ENCODE measurements at regions not wholly inside any gene's neighbourhood (a gene's known extent, or its start where the extent isn't known, plus 50 kb on each side); places are given as distances from the start of the nearest gene placed in this dataset.

GRCh38 chr9:20253635-20254034 lies 368.7 kb downstream of the MLLT3 start:
- H3K27me3 ChIP-seq (replicated peaks in 1 of 4; ENCODE audit: control insufficient read depth in 3 of 4, extremely low read depth in 1 of 4, insufficient read depth in 3 of 4, low read length in 3 of 4): no peaks in the 10 kb centered on the region
- H2BK20ac ChIP-seq (ENCODE audit: low read length): no peak overlapping the region
- H3K79me2 ChIP-seq (ENCODE audit: control insufficient read depth in 1 of 2, insufficient read depth in 2 of 2, low read length in 2 of 2): no peaks in the 10 kb centered on the region
- POLR2A ChIA-PET (ENCODE audit: partially characterized antibody): no interaction called here
- H3K56ac ChIP-seq (replicated peaks; ENCODE audit: insufficient read length, low read depth, low read length): no peak overlapping the region
- no peak overlapping the region for H3K4me2 ChIP-seq (ENCODE audit: insufficient read depth in 1 of 2, low read depth in 2 of 2, low read length in 2 of 2)
- H2BK5ac ChIP-seq (ENCODE audit: low read depth, low read length): no peak overlapping the region
- no peak overlapping the region for H3K9ac ChIP-seq (replicated peaks in 1 of 4; ENCODE audit: extremely low read depth in 1 of 4, low read depth in 3 of 4, low read length in 3 of 4)
- WGBS, 2 experiments (ENCODE audit: extremely low coverage in 1 of 2, insufficient coverage in 1 of 2, insufficient read length in 1 of 2, insufficient replicate concordance in 2 of 2, low coverage in 1 of 2, low lambda C conversion rate in 2 of 2, missing lambda C conversion rate in 1 of 2): 91% methylated on average over 5 of the region's 5 CpGs; no CpG with 5 or more reads in 1 of the 2 experiments
- H2BK12ac ChIP-seq (ENCODE audit: low read depth, low read length): no peak overlapping the region
- no peak overlapping the region for H3K4me3 ChIP-seq (ENCODE audit: extremely low read depth in 1 of 4, insufficient read depth in 2 of 4, low read depth in 3 of 4, low read length in 4 of 4)
- no peak overlapping the region for H3K23ac ChIP-seq (ENCODE audit: insufficient read length)
- no peaks in the 10 kb centered on the region for H3K36me3 ChIP-seq (ENCODE audit: control insufficient read depth in 2 of 4, insufficient read depth in 4 of 4, low read length in 3 of 4)
- FAIRE-seq: no peak
- H3K4ac ChIP-seq (replicated peaks; ENCODE audit: insufficient read length, low read depth, low read length): no peak overlapping the region
- H2AFZ ChIP-seq (ENCODE audit: low read length): no peak overlapping the region
- no peaks in the 10 kb centered on the region for H3K4me1 ChIP-seq (replicated peaks in 1 of 4; ENCODE audit: control insufficient read depth in 3 of 4, insufficient read depth in 4 of 4, low read length in 3 of 4)
- no peak overlapping the region for H2BK120ac ChIP-seq (replicated peaks; ENCODE audit: low read depth, low read length)
- no peaks in the 10 kb centered on the region; the same call in 1 of the 2 replicates for H3K23me2 ChIP-seq (ENCODE audit: low read depth, low read length)
- H3K79me1 ChIP-seq (ENCODE audit: low read depth, low read length): no peaks in the 10 kb centered on the region
- H2AK5ac ChIP-seq (ENCODE audit: low read depth, low read length): no peak overlapping the region
- H3K9me3 ChIP-seq (ENCODE audit: insufficient read depth in 2 of 2, low read depth in 1 of 2, low read length in 1 of 2): no peaks in the 10 kb centered on the region
- DNase-seq (ENCODE audit: low read depth in 1 of 2, low spot score in 2 of 2): no peak
- H3K14ac ChIP-seq (ENCODE audit: insufficient read length): no peak overlapping the region
- H3K27ac ChIP-seq (ENCODE audit: low read depth, low read length): no peak overlapping the region
- H4K91ac ChIP-seq (replicated peaks; ENCODE audit: insufficient read length, low read length): no peak overlapping the region
- no peak overlapping the region for H2BK15ac ChIP-seq (ENCODE audit: low read length)
- H4K5ac ChIP-seq (ENCODE audit: insufficient read length, low read depth, low read length): no peak overlapping the region
- no peaks in the 10 kb centered on the region for H4K20me1 ChIP-seq (replicated peaks in 1 of 2; ENCODE audit: control insufficient read depth in 1 of 2, insufficient read depth in 2 of 2, low read length in 2 of 2)
- CTCF ChIA-PET (ENCODE audit: partially characterized antibody): interaction anchor here (0.6 to 0.7 kb wide), 2 partner anchors 22 to 1149 kb away, joined by 3 read pairs; no protein-coding TSS in a partner anchor
- H3K18ac ChIP-seq (ENCODE audit: extremely low read depth, low read length): no peak overlapping the region
- no peak overlapping the region for H4K8ac ChIP-seq (ENCODE audit: extremely low read depth, insufficient read depth, low read length)
- TF ChIP-seq HDAC2 (IDR thresholded peaks at IDR 0.05; ENCODE audit: borderline replicate concordance in 1 of 2, low read depth in 2 of 2, low read length in 2 of 2) (no peak), BACH1 (IDR thresholded peaks at IDR 0.05; ENCODE audit: low read length) (no peak), CTCF (IDR thresholded peaks at IDR 0.05; ENCODE audit: control extremely low read depth in 1 of 3, insufficient read depth in 1 of 3, low read depth in 1 of 3, low read length in 3 of 3) (no peak), RBBP5 (IDR thresholded peaks at IDR 0.05; ENCODE audit: borderline replicate concordance, low read depth, low read length) (no peak), TAF1 (IDR thresholded peaks at IDR 0.05; ENCODE audit: low read depth, low read length) (no peak), CHD1 (IDR thresholded peaks at IDR 0.05; ENCODE audit: low read depth, low read length) (no peak), HDAC6 (IDR thresholded peaks at IDR 0.05; ENCODE audit: low read depth, low read length) (no peak), ZNF274 (IDR thresholded peaks at IDR 0.05; ENCODE audit: borderline replicate concordance, extremely low read depth, low read length) (no peak), ATF3 (IDR thresholded peaks at IDR 0.05; ENCODE audit: insufficient read depth, low read depth, low read length) (no peak), MAX (IDR thresholded peaks at IDR 0.05) (no peak), RFX5 (IDR thresholded peaks at IDR 0.05; ENCODE audit: borderline replicate concordance, low read depth, low read length) (no peak), ASH2L (IDR thresholded peaks at IDR 0.05; ENCODE audit: low read length) (no peak)

Data from H1 (cell line).